ENCODE measurements at regions not wholly inside any gene's neighbourhood (a gene's known extent, or its start where the extent isn't known, plus 50 kb on each side); places are given as distances from the start of the nearest gene placed in this dataset.

GRCh38 chr13:79691826-79692225, 210.9 kb downstream of the NDFIP2 start:
- TF ChIP-seq POLR2AphosphoS5 (IDR thresholded peaks at IDR 0.05; ENCODE audit: low read depth) (no peak), CTCF (conservative IDR thresholded peaks at IDR 0.05; ENCODE audit: low read depth in 2 of 2) (no peak), CREB1 (CRISPR knock-in tag; IDR thresholded peaks at IDR 0.05; ENCODE audit: low read depth) (no peak), EZH2phosphoT487 (IDR thresholded peaks at IDR 0.05; ENCODE audit: unreplicated experiment) (no peak), ETS1 (IDR thresholded peaks at IDR 0.05) (no peak), EZH2 (IDR thresholded peaks at IDR 0.05; ENCODE audit: low read depth, unreplicated experiment) (no peak), REST (IDR thresholded peaks at IDR 0.05; ENCODE audit: unreplicated experiment) (no peak), JUNB (IDR thresholded peaks at IDR 0.05; ENCODE audit: unreplicated experiment) (no peak)

All from GM23338 (cell line).